Kidney (tissue), 13 donors: ENCODE measurements at regions not wholly inside any gene's neighbourhood (a gene's known extent, or its start where the extent isn't known, plus 50 kb on each side); places are given as distances from the start of the nearest gene placed in this dataset.
"Not testable (repeated sequence)": the region's sequence is repeated elsewhere in the genome, so short reads cannot be mapped to it uniquely, and the experiment has no call there.

Experiments used
- DNase-seq, 5 donors: peaks; one replicate each; pipeline ENCODE4 v3.0.0-alpha.2; 2013 to 2020
- FAIRE-seq: peaks from 2 replicates; lab custom pipeline; 2012; peaks lifted over from hg19 to GRCh38; lab: Jason Lieb, UNC
- H3K27ac ChIP-seq, 2 donors: one replicate each; pipeline ENCODE4 v1.7.0; 2013; ENCODE audit warnings: low read depth in 2 of 2, low read length in 2 of 2, inconsistent platforms in 1 of 2
- H3K27me3 ChIP-seq: one replicate; pipeline ENCODE4 v1.7.1; 2013; ENCODE audit warnings: low read length, inconsistent platforms; ENCODE audit not compliant: control insufficient read depth, insufficient read depth
- H3K36me3 ChIP-seq, 3 donors: one replicate each; pipeline versions ENCODE4 v1.7.0 to v1.7.1; 2013; ENCODE audit warnings: low read length in 3 of 3, control low read depth in 1 of 3, inconsistent platforms in 1 of 3; ENCODE audit not compliant: insufficient read depth in 3 of 3, control insufficient read depth in 2 of 3
- H3K4me1 ChIP-seq, 3 donors: one replicate each; pipeline versions ENCODE4 v1.7.0 to v1.7.1; 2013; ENCODE audit warnings: low read length in 3 of 3, inconsistent platforms in 1 of 3, low read depth in 1 of 3; ENCODE audit not compliant: control insufficient read depth in 2 of 3, insufficient read depth in 2 of 3
- H3K4me3 ChIP-seq, 3 donors: one replicate each; pipeline versions ENCODE4 v1.7.0 to v1.8.1; 2013; ENCODE audit warnings: low read length in 3 of 3, control low read depth in 1 of 3, inconsistent platforms in 1 of 3
- H3K9ac ChIP-seq, 3 donors: one replicate each; pipeline versions ENCODE4 v1.7.0 to v1.7.1; 2013; ENCODE audit warnings: low read length in 3 of 3, control low read depth in 1 of 3, inconsistent platforms in 1 of 3
- H3K9me3 ChIP-seq, 3 donors: one replicate each; pipeline versions ENCODE4 v1.7.0 to v1.7.1; 2013; ENCODE audit warnings: low read length in 3 of 3, control low read depth in 1 of 3, inconsistent platforms in 1 of 3; ENCODE audit not compliant: control insufficient read depth in 2 of 3, insufficient read depth in 1 of 3
- intact Hi-C: fragments of 100-400 bp; cut with DNase I; formaldehyde crosslinking; loops from one replicate; pipeline ENCODE4 v1.11.1; 2022
- TF ChIP-seq, protein P1 (sequence below): IDR thresholded peaks from 3 replicates; pipeline ENCODE4 v1.5.1; 2012; ENCODE audit warnings: mild to moderate bottlenecking, moderate library complexity, borderline replicate concordance; ENCODE audit not compliant: insufficient read depth; ENCODE audit errors: extremely low read depth
- donor health status: control.
- donor health status: control.
- donor health status: control.
- donor health status: control.
- donor health status: control.
- donor health status: DM: yes; HTN: yes; CAD: no.
- donor health status: Normal renal cell carcinoma (clear cell type).

DNA sequence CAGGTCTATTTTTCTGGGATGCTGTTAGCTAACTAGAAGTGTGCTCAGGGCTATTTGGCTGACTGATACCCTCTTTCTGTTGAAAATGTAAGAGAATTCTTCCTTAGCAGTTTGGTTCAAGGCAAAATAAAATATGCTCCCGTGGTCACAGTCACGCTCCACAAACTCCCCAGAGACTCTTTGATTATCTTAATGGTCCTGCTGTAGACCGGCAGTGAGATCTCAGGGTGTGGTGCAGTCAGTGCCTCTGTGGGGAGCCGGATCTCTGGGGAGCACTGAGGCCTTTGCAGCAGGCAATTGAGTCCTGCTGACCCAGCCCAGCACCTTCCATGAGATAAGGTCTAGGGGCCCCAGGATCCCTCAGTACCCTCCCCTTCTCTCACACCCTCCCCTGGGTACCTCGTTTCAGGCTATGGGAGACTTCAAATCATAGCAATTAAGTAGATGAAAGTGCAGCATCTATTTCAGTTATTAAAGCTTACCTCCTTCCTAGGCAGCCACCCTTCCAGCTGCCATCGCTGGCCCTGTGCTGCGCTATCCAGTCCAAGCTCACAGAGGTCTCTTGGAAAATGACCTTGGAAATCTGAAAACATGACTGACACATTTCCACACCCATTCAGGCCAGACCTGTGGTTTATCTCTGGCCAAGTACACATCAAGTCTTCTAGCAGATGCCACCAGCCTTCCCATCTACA is 98.1 kb downstream of the SEC16B start:
- H3K4me3 ChIP-seq = no peak overlapping the region
- no peak overlapping the region for H3K9ac ChIP-seq
- FAIRE-seq (no peak), DNase-seq (peak in 2 of 5 donors; percentile 16 to 22)
- H3K9me3 ChIP-seq = no peaks in the 10 kb centered on the region
- no peak overlapping the region for H3K27ac ChIP-seq
- intact Hi-C loops = no loop called here
- no peaks in the 10 kb centered on the region for H3K4me1 ChIP-seq
- H3K27me3 ChIP-seq = no peaks in the 10 kb centered on the region
- TF ChIP-seq, protein P1, sequence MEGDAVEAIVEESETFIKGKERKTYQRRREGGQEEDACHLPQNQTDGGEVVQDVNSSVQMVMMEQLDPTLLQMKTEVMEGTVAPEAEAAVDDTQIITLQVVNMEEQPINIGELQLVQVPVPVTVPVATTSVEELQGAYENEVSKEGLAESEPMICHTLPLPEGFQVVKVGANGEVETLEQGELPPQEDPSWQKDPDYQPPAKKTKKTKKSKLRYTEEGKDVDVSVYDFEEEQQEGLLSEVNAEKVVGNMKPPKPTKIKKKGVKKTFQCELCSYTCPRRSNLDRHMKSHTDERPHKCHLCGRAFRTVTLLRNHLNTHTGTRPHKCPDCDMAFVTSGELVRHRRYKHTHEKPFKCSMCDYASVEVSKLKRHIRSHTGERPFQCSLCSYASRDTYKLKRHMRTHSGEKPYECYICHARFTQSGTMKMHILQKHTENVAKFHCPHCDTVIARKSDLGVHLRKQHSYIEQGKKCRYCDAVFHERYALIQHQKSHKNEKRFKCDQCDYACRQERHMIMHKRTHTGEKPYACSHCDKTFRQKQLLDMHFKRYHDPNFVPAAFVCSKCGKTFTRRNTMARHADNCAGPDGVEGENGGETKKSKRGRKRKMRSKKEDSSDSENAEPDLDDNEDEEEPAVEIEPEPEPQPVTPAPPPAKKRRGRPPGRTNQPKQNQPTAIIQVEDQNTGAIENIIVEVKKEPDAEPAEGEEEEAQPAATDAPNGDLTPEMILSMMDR = no peak
- no peaks in the 10 kb centered on the region for H3K36me3 ChIP-seq

DNA sequence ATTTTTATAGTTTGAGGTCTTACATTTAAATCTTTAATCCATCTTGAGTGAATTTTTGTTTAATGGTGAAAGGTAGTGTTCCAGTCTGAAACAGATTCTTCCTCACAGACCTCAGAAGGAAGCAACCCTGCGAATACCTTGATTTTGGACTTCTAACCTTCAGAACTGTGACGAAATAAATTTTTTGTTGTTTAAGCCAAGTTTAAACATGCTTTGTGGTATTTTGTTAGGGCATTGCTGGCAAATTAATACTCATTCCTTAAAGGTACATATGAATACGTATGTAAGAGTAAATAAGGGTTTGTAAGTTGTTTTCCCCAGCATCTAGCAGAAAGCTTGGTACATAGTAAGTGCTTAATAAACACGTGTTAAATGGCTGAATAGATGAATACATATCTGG is 100.3 kb downstream of the SEC16B start:
- no peaks in the 10 kb centered on the region for H3K27me3 ChIP-seq
- no peak for DNase-seq
- no peaks in the 10 kb centered on the region for H3K9me3 ChIP-seq
- TF ChIP-seq, protein P1 = no peak
- no peak overlapping the region for H3K4me3 ChIP-seq
- no peak for FAIRE-seq
- H3K27ac ChIP-seq = no peak overlapping the region
- no peaks in the 10 kb centered on the region for H3K4me1 ChIP-seq
- no peaks in the 10 kb centered on the region for H3K36me3 ChIP-seq
- no peak overlapping the region for H3K9ac ChIP-seq
- intact Hi-C loops = no loop called here

DNA sequence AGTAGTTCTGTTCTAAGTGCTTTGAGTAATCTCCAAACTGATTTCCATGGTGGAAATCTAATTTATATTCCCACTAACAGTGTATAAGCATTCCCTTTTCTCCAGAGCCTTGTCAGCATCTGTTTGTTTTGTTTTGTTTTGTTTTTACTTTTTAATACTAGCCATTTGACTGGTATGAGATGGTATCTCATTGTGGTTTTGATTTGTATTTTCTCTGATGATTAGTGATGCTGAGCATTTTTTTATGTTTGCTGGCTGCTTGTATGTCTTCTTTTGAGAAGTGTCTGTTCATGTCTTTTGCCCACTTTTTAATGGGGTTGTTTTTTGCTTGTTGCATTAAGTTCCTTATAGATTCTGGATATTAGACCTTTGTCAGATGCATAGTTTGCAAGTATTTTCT is 100.8 kb downstream of the SEC16B start:
- H3K27me3 ChIP-seq, FAIRE-seq, H3K9ac ChIP-seq, H3K36me3 ChIP-seq, DNase-seq, H3K9me3 ChIP-seq, H3K4me3 ChIP-seq, H3K27ac ChIP-seq, intact Hi-C loops, H3K4me1 ChIP-seq: not testable (repeated sequence)

DNA sequence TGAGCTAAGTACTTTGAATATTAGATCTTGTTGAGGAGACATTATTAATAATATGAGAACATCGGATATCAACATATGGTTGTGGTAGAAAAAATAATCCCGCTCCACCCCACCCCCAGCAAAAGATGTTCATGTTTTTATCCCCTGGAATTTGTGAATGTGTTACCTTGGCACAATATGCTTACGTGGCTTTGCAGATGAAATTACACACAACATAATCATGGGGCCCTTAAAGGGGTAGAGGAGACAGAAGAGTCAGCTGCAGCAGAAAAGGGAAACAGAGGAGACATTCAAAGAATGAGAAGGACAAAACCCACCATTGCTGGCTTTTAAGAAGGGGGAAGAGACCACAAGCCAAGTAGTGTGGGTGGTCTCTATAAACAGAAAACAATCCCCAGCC is 104.1 kb downstream of the SEC16B start:
- Histone ChIP-seq H3K4me1 (no peaks in the 10 kb centered on the region), H3K36me3 (no peaks in the 10 kb centered on the region), H3K9me3 (no peaks in the 10 kb centered on the region), H3K27me3 (no peaks in the 10 kb centered on the region), H3K4me3 (no peak overlapping the region), H3K9ac (no peak overlapping the region), H3K27ac (no peak overlapping the region)
- DNase-seq (no peak), FAIRE-seq (no peak)
- TF ChIP-seq, protein P1 = no peak
- intact Hi-C loops = no loop called here
